H1 (cell line): ENCODE measurements at regions not wholly inside any gene's neighbourhood (a gene's known extent, or its start where the extent isn't known, plus 50 kb on each side); places are given as distances from the start of the nearest gene placed in this dataset.

ENCODE experiments used
- CTCF ChIA-PET: fragments of 300-600 bp; sonication (Branson Sonifier 250); formaldehyde crosslinking; loops from one replicate; lab custom pipeline; 2021; ENCODE audit not compliant: partially characterized antibody; lab: Charles Lee
- POLR2A ChIA-PET: fragments of 300-600 bp; sonication (Branson Sonifier 250); formaldehyde crosslinking; loops from one replicate; lab custom pipeline; 2021; ENCODE audit warnings: inconsistent platforms; ENCODE audit not compliant: partially characterized antibody; lab: Charles Lee
- DNase-seq, 2 experiments: peaks; one replicate each; pipeline versions ENCODE4 v3.0.0 to v3.0.0-alpha.2; 2010 to 2022; ENCODE audit warnings: low spot score in 2 of 2, low read depth in 1 of 2, mixed read lengths in 1 of 2
- FAIRE-seq: peaks from 2 replicates; lab custom pipeline; 2011; peaks lifted over from hg19 to GRCh38; lab: Jason Lieb, UNC
- H2AFZ ChIP-seq: 2 replicates; pipeline ENCODE4 v1.8.1; 2012; ENCODE audit warnings: low read length, inconsistent platforms
- H2AK5ac ChIP-seq: 2 replicates; pipeline ENCODE4 v1.6.1; 2013; ENCODE audit warnings: low read depth, low read length
- H2BK120ac ChIP-seq: replicated peaks from 2 replicates; pipeline ENCODE3; 2013; ENCODE audit warnings: low read depth, low read length, inconsistent platforms
- H2BK12ac ChIP-seq: 2 replicates; pipeline ENCODE4 v1.6.1; 2013; ENCODE audit warnings: low read depth, low read length
- H2BK15ac ChIP-seq: 2 replicates; pipeline ENCODE4 v1.6.1; 2013; ENCODE audit warnings: low read length
- H2BK20ac ChIP-seq: 2 replicates; pipeline ENCODE4 v1.6.1; 2013; ENCODE audit warnings: low read length
- H2BK5ac ChIP-seq: 2 replicates; pipeline ENCODE4 v1.6.1; 2013; ENCODE audit warnings: low read depth, low read length
- H3K14ac ChIP-seq: 2 replicates; pipeline ENCODE4 v1.6.1; 2013; ENCODE audit warnings: inconsistent platforms; ENCODE audit not compliant: insufficient read length
- H3K18ac ChIP-seq: 2 replicates; pipeline ENCODE4 v1.6.1; 2013; ENCODE audit warnings: low read length; ENCODE audit errors: extremely low read depth
- H3K23ac ChIP-seq: 2 replicates; pipeline ENCODE4 v1.6.1; 2013; ENCODE audit warnings: inconsistent platforms; ENCODE audit not compliant: insufficient read length
- H3K23me2 ChIP-seq: 2 replicates; pipeline ENCODE4 v1.6.1; 2013; ENCODE audit warnings: low read depth, low read length
- H3K27ac ChIP-seq: 2 replicates; pipeline ENCODE4 v1.6.1; 2011; ENCODE audit warnings: low read depth, low read length, inconsistent platforms
- H3K27me3 ChIP-seq, 4 experiments: replicated peaks in 1 of 4; 1 replicate in 1 of 4; 2 replicates in 3 of 4; pipeline versions ENCODE4 v1.6.1 to v1.8.1; 2011 to 2013; ENCODE audit warnings: low read length in 3 of 4, mild to moderate bottlenecking in 3 of 4, inconsistent platforms in 2 of 4, mixed read lengths in 2 of 4, moderate library complexity in 1 of 4; ENCODE audit not compliant: control insufficient read depth in 3 of 4, insufficient read depth in 3 of 4; ENCODE audit errors: extremely low read depth in 1 of 4
- H3K36me3 ChIP-seq, 4 experiments: 2 replicates each; pipeline versions ENCODE4 v1.6.1 to v1.8.1; 2011 to 2013; ENCODE audit warnings: mild to moderate bottlenecking in 4 of 4, low read length in 3 of 4, moderate library complexity in 2 of 4, control low read depth in 1 of 4, inconsistent platforms in 1 of 4; ENCODE audit not compliant: insufficient read depth in 4 of 4, control insufficient read depth in 2 of 4
- H3K4ac ChIP-seq: replicated peaks from 2 replicates; pipeline ENCODE3; 2013; ENCODE audit warnings: low read length, low read depth, mixed read lengths, inconsistent platforms; ENCODE audit not compliant: insufficient read length
- H3K4me1 ChIP-seq, 4 experiments: replicated peaks in 1 of 4; 1 replicate in 1 of 4; 2 replicates in 3 of 4; pipeline versions ENCODE4 v1.6.1 to v1.8.1; 2011 to 2013; ENCODE audit warnings: low read length in 3 of 4, inconsistent platforms in 2 of 4, mixed read lengths in 1 of 4; ENCODE audit not compliant: insufficient read depth in 4 of 4, control insufficient read depth in 3 of 4
- H3K4me2 ChIP-seq, 2 experiments: 2 replicates each; pipeline versions ENCODE4 v1.6.1 to v1.8.1; 2011 to 2013; ENCODE audit warnings: low read depth in 2 of 2, low read length in 2 of 2, control low read depth in 1 of 2, inconsistent platforms in 1 of 2, mild to moderate bottlenecking in 1 of 2; ENCODE audit not compliant: insufficient read depth in 1 of 2
- H3K4me3 ChIP-seq, 4 experiments: fragments of 200-600, 300-600 bp in 1 of 4; sonication (generic), shearing (Covaris generic), sonication (Bioruptor Twin) in 1 of 4; 2 replicates each; pipeline versions ENCODE4 v1.5.1 to v1.8.1; 2011 to 2016; ENCODE audit warnings: low read length in 4 of 4, low read depth in 3 of 4, control low read depth in 2 of 4, inconsistent platforms in 2 of 4, mild to moderate bottlenecking in 2 of 4, mixed read lengths in 1 of 4, moderate library complexity in 1 of 4; ENCODE audit not compliant: insufficient read depth in 2 of 4; ENCODE audit errors: extremely low read depth in 1 of 4
- H3K56ac ChIP-seq: replicated peaks from 2 replicates; pipeline ENCODE3; 2013; ENCODE audit warnings: low read depth, mild to moderate bottlenecking, mixed read lengths, low read length, inconsistent platforms; ENCODE audit not compliant: insufficient read length
- H3K79me1 ChIP-seq: 2 replicates; pipeline ENCODE4 v1.6.1; 2013; ENCODE audit warnings: low read depth, low read length, control low read depth
- H3K79me2 ChIP-seq, 2 experiments: 2 replicates each; pipeline versions ENCODE4 v1.6.1 to v1.8.1; 2012 to 2013; ENCODE audit warnings: low read length in 2 of 2, mild to moderate bottlenecking in 2 of 2, inconsistent platforms in 1 of 2; ENCODE audit not compliant: insufficient read depth in 2 of 2, control insufficient read depth in 1 of 2
- H3K9ac ChIP-seq, 4 experiments: replicated peaks in 1 of 4; 1 replicate in 1 of 4; 2 replicates in 3 of 4; pipeline versions ENCODE4 v1.6.1 to v1.8.1; 2011 to 2013; ENCODE audit warnings: low read depth in 3 of 4, low read length in 3 of 4, control low read depth in 2 of 4, mild to moderate bottlenecking in 2 of 4, moderate library complexity in 2 of 4, inconsistent platforms in 1 of 4; ENCODE audit errors: extremely low read depth in 1 of 4
- H3K9me3 ChIP-seq, 2 experiments: 2 replicates each; pipeline versions ENCODE4 v1.6.1 to v1.8.1; 2012 to 2013; ENCODE audit warnings: mild to moderate bottlenecking in 2 of 2, moderate library complexity in 2 of 2, control low read depth in 1 of 2, inconsistent platforms in 1 of 2, low read depth in 1 of 2, low read length in 1 of 2, mixed read lengths in 1 of 2; ENCODE audit not compliant: insufficient read depth in 2 of 2
- H4K20me1 ChIP-seq, 2 experiments: replicated peaks in 1 of 2; 2 replicates each; pipeline versions ENCODE3 to v1.8.1; 2011 to 2013; ENCODE audit warnings: inconsistent platforms in 2 of 2, low read length in 2 of 2, mild to moderate bottlenecking in 1 of 2; ENCODE audit not compliant: insufficient read depth in 2 of 2, control insufficient read depth in 1 of 2
- H4K5ac ChIP-seq: 2 replicates; pipeline ENCODE4 v1.6.1; 2013; ENCODE audit warnings: low read length, low read depth, mixed read lengths, inconsistent platforms; ENCODE audit not compliant: insufficient read length
- H4K8ac ChIP-seq: 2 replicates; pipeline ENCODE4 v1.8.0; 2013; ENCODE audit warnings: mild to moderate bottlenecking, moderate library complexity, low read length, inconsistent platforms; ENCODE audit not compliant: insufficient read depth; ENCODE audit errors: extremely low read depth
- H4K91ac ChIP-seq: replicated peaks from 2 replicates; pipeline ENCODE3; 2013; ENCODE audit warnings: low read length, mixed read lengths, inconsistent platforms; ENCODE audit not compliant: insufficient read length
- BACH1 ChIP-seq: IDR thresholded peaks from 2 replicates; pipeline ENCODE4 v1.6.1; 2012; ENCODE audit warnings: low read length, improper control_type of control experiment
- BRCA1 ChIP-seq: IDR thresholded peaks from 2 replicates; pipeline ENCODE4 v1.6.1; 2012; ENCODE audit warnings: low read depth, low read length, improper control_type of control experiment
- CTBP2 ChIP-seq: IDR thresholded peaks from 2 replicates; pipeline ENCODE4 v1.7.0; 2011; ENCODE audit warnings: borderline replicate concordance, mild to moderate bottlenecking, moderate library complexity, mixed read lengths, low read length; ENCODE audit not compliant: insufficient read depth, insufficient read length
- EP300 ChIP-seq, 2 experiments: IDR thresholded peaks; 1 replicate in 1 of 2; 2 replicates in 1 of 2; pipeline ENCODE4 v1.6.1; 2011 to 2012; ENCODE audit warnings: low read depth in 2 of 2, low read length in 2 of 2, mild to moderate bottlenecking in 2 of 2, borderline replicate concordance in 1 of 2, inconsistent platforms in 1 of 2, moderate library complexity in 1 of 2
- SUZ12 ChIP-seq: fragments of 200-600 bp; sonication (generic); IDR thresholded peaks from 2 replicates; pipeline ENCODE4 v1.6.1; 2012; ENCODE audit warnings: mild to moderate bottlenecking, inconsistent platforms, low read length, moderate library complexity, mixed read lengths
- YY1 ChIP-seq: IDR thresholded peaks from 2 replicates; pipeline ENCODE4 v1.6.1; 2011; ENCODE audit warnings: low read depth, mild to moderate bottlenecking, low read length
- WGBS, 2 experiments: shearing (Covaris generic) in 1 of 2; methylation state at CpG; one replicate each; pipeline versions ENCODE4 v1.1.6 to v1.1.7; 2013 to 2015; ENCODE audit warnings: low lambda C conversion rate in 2 of 2, mixed read lengths in 2 of 2, inconsistent platforms in 1 of 2, low coverage in 1 of 2, missing lambda C conversion rate in 1 of 2; ENCODE audit not compliant: insufficient replicate concordance in 2 of 2, insufficient coverage in 1 of 2, insufficient read length in 1 of 2; ENCODE audit errors: extremely low coverage in 1 of 2, missing lambda C conversion rate in 1 of 2; 5-methylcytosine and 5-hydroxymethylcytosine counted together
- TF ChIP-seq, protein P1 (sequence below): IDR thresholded peaks from 2 replicates; pipeline ENCODE4 v1.6.1; 2012; ENCODE audit warnings: inconsistent platforms
- TF ChIP-seq, protein P2 (sequence below), 3 experiments: IDR thresholded peaks; 1 replicate in 2 of 3; 2 replicates in 1 of 3; pipeline versions ENCODE4 v1.5.1 to v1.6.1; 2011; ENCODE audit warnings: low read length in 3 of 3, mild to moderate bottlenecking in 3 of 3, inconsistent platforms in 2 of 3, low read depth in 1 of 3, moderate library complexity in 1 of 3; ENCODE audit not compliant: insufficient read depth in 1 of 3; ENCODE audit errors: control extremely low read depth in 1 of 3
- TF ChIP-seq, protein P3 (sequence below): IDR thresholded peaks from 2 replicates; pipeline ENCODE4 v1.6.1; 2012; ENCODE audit warnings: inconsistent platforms
- TF ChIP-seq, protein P4 (sequence below): IDR thresholded peaks from 2 replicates; pipeline ENCODE4 v1.6.1; 2011; ENCODE audit warnings: low read depth, mild to moderate bottlenecking, low read length; ENCODE audit not compliant: insufficient read depth

DNA sequence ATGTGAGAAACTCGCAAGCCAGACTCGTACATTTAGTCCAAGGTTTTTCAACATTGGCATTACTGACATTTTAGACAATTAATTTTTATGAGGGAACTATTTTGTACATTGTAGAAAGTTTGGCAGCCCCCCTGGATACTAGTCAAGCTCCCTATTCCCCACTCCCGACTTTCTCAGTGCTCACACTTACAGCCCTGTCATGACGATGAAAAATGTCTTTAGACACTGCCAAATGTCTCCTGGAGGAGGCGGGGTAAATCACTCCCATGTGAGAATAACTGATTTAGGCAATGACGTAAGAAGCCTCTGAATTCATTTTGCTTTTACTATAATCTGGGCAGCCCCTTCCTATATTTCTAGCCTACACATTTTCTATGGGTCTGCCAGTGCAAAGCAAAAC lies 535.8 kb upstream of the KLHL1 start:
- Histone ChIP-seq H3K9me3 (no peaks in the 10 kb centered on the region), H2BK120ac (no peak overlapping the region), H3K14ac (no peak overlapping the region), H3K23me2 (no peaks in the 10 kb centered on the region), H2BK20ac (no peak overlapping the region), H3K27ac (no peak overlapping the region), H4K20me1 (no peaks in the 10 kb centered on the region), H3K79me2 (no peaks in the 10 kb centered on the region), H3K79me1 (no peaks in the 10 kb centered on the region), H3K36me3 (no peaks in the 10 kb centered on the region), H2BK5ac (no peak overlapping the region), H2AFZ (no peak overlapping the region), H3K4me2 (no peak overlapping the region), H3K56ac (no peak overlapping the region), H3K4ac (no peak overlapping the region), H3K27me3 (no peaks in the 10 kb centered on the region), H2BK15ac (no peak overlapping the region), H4K8ac (no peak overlapping the region), H3K4me3 (no peak overlapping the region), H3K4me1 (no peaks in the 10 kb centered on the region), H3K9ac (no peak overlapping the region), H2BK12ac (no peak overlapping the region), H2AK5ac (no peak overlapping the region), H4K91ac (no peak overlapping the region), H4K5ac (no peak overlapping the region), H3K23ac (no peak overlapping the region), H3K18ac (no peak overlapping the region)
- DNase-seq, result no peak
- WGBS, 2 experiments, result 88% methylated on average over 6 of the region's 6 CpGs; no CpG with 5 or more reads in 1 of the 2 experiments
- CTCF ChIA-PET, result no interaction called here
- POLR2A ChIA-PET, result no interaction called here
- FAIRE-seq, result no peak
- TF ChIP-seq, protein P1, sequence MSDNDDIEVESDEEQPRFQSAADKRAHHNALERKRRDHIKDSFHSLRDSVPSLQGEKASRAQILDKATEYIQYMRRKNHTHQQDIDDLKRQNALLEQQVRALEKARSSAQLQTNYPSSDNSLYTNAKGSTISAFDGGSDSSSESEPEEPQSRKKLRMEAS, result no peak
- TF ChIP-seq, protein P2, sequence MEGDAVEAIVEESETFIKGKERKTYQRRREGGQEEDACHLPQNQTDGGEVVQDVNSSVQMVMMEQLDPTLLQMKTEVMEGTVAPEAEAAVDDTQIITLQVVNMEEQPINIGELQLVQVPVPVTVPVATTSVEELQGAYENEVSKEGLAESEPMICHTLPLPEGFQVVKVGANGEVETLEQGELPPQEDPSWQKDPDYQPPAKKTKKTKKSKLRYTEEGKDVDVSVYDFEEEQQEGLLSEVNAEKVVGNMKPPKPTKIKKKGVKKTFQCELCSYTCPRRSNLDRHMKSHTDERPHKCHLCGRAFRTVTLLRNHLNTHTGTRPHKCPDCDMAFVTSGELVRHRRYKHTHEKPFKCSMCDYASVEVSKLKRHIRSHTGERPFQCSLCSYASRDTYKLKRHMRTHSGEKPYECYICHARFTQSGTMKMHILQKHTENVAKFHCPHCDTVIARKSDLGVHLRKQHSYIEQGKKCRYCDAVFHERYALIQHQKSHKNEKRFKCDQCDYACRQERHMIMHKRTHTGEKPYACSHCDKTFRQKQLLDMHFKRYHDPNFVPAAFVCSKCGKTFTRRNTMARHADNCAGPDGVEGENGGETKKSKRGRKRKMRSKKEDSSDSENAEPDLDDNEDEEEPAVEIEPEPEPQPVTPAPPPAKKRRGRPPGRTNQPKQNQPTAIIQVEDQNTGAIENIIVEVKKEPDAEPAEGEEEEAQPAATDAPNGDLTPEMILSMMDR (IDR thresholded peaks at IDR 0.05; ENCODE audit: control extremely low read depth in 1 of 3, insufficient read depth in 1 of 3, low read depth in 1 of 3, low read length in 3 of 3), result no peak
- TF ChIP-seq SUZ12 (no peak), YY1 (no peak), CTBP2 (no peak), EP300 (IDR thresholded peaks at IDR 0.05; ENCODE audit: borderline replicate concordance in 1 of 2, low read depth in 2 of 2, low read length in 2 of 2) (no peak), BRCA1 (no peak), BACH1 (no peak)
- TF ChIP-seq, protein P3, sequence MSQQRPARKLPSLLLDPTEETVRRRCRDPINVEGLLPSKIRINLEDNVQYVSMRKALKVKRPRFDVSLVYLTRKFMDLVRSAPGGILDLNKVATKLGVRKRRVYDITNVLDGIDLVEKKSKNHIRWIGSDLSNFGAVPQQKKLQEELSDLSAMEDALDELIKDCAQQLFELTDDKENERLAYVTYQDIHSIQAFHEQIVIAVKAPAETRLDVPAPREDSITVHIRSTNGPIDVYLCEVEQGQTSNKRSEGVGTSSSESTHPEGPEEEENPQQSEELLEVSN, result no peak
- TF ChIP-seq, protein P4, sequence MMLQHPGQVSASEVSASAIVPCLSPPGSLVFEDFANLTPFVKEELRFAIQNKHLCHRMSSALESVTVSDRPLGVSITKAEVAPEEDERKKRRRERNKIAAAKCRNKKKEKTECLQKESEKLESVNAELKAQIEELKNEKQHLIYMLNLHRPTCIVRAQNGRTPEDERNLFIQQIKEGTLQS, result no peak
